Mesothelial cell of epicardium (in vitro differentiated cells): ENCODE measurements at regions not wholly inside any gene's neighbourhood (a gene's known extent, or its start where the extent isn't known, plus 50 kb on each side); places are given as distances from the start of the nearest gene placed in this dataset.

Experiments used
- DNase-seq, 2 experiments: peaks; one replicate each; pipeline ENCODE4 v3.0.0; 2021; ENCODE audit warnings: low spot score in 2 of 2; ENCODE audit not compliant: unreplicated experiment in 2 of 2
- H3K27ac Mint-ChIP-seq: 2 replicates; pipeline ENCODE4 v1.8.0; 2021; ENCODE audit warnings: mixed read lengths
- H3K27me3 Mint-ChIP-seq: 2 replicates; pipeline ENCODE4 v1.8.0; 2021; ENCODE audit warnings: low read depth, mixed read lengths
- H3K36me3 Mint-ChIP-seq: 2 replicates; pipeline ENCODE4 v1.8.0; 2021; ENCODE audit warnings: mixed read lengths
- H3K4me1 Mint-ChIP-seq: 2 replicates; pipeline ENCODE4 v1.8.0; 2021; ENCODE audit warnings: mixed read lengths
- H3K4me3 Mint-ChIP-seq: 2 replicates; pipeline ENCODE4 v1.8.0; 2021; ENCODE audit warnings: mild to moderate bottlenecking, moderate library complexity, mixed read lengths
- H3K9me3 Mint-ChIP-seq: 2 replicates; pipeline ENCODE4 v1.8.0; 2021; ENCODE audit warnings: mixed read lengths
- TF ChIP-seq, protein P1 (sequence below): fragments of 200-600 bp; sonication (generic); IDR thresholded peaks from one replicate; pipeline ENCODE4 v1.5.0; 2021; ENCODE audit warnings: antibody characterized with exemption; ENCODE audit not compliant: unreplicated experiment

- peaks cover 5% of the 10 kb centered on the region for H3K27me3 Mint-ChIP-seq
- peaks cover 6% of the 10 kb centered on the region for H3K9me3 Mint-ChIP-seq
- DNase-seq, result no peak
- no peaks in the 10 kb centered on the region for H3K4me1 Mint-ChIP-seq
- H3K4me3 Mint-ChIP-seq, result no peak overlapping the region
- peaks cover 2% of the 10 kb centered on the region for H3K36me3 Mint-ChIP-seq
- TF ChIP-seq, protein P1, sequence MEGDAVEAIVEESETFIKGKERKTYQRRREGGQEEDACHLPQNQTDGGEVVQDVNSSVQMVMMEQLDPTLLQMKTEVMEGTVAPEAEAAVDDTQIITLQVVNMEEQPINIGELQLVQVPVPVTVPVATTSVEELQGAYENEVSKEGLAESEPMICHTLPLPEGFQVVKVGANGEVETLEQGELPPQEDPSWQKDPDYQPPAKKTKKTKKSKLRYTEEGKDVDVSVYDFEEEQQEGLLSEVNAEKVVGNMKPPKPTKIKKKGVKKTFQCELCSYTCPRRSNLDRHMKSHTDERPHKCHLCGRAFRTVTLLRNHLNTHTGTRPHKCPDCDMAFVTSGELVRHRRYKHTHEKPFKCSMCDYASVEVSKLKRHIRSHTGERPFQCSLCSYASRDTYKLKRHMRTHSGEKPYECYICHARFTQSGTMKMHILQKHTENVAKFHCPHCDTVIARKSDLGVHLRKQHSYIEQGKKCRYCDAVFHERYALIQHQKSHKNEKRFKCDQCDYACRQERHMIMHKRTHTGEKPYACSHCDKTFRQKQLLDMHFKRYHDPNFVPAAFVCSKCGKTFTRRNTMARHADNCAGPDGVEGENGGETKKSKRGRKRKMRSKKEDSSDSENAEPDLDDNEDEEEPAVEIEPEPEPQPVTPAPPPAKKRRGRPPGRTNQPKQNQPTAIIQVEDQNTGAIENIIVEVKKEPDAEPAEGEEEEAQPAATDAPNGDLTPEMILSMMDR, result no peak
- no peak overlapping the region for H3K27ac Mint-ChIP-seq
These were observed 277.7 kb downstream of the ZEB1 start for GRCh38 chr10:31596765-31597164.

GRCh38 chr10:31595992-31596391 lies 277.0 kb downstream of the ZEB1 start:
- no peak overlapping the region for H3K4me3 Mint-ChIP-seq
- H3K27ac Mint-ChIP-seq, result no peak overlapping the region
- peaks cover 5% of the 10 kb centered on the region for H3K27me3 Mint-ChIP-seq
- peaks cover 5% of the 10 kb centered on the region for H3K36me3 Mint-ChIP-seq
- no peak for DNase-seq
- no peaks in the 10 kb centered on the region for H3K4me1 Mint-ChIP-seq
- peaks cover 14% of the 10 kb centered on the region for H3K9me3 Mint-ChIP-seq
- TF ChIP-seq, protein P1, result no peak

DNA sequence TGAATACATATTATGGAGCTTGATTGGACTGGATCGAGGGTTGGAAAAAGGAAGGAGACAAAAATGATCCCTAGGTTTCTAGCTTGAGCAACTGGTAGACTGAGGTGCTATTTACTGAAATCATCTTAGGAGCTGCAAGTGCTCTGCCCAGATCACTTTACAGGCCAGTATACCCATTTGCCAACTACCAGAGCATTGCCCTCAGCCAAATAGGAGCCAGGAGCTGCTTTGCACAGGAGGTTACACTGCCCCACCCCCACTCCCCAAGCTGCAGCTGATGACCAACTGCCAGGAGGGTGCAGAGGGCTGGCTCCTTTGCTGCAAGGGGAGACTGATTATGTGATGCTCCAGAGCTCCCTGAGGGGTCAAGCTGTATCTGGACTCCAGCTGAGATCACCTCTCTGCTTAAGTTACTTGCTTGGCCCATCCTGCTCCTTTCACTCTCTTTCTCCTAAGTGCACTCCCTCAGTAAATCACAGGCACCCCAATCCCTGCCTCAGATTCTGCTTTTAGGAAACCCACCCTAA lies 275.4 kb downstream of the ZEB1 start:
- H3K4me3 Mint-ChIP-seq, result no peak overlapping the region
- H3K27ac Mint-ChIP-seq, result no peak overlapping the region
- peaks cover 23% of the 10 kb centered on the region for H3K9me3 Mint-ChIP-seq
- H3K36me3 Mint-ChIP-seq, result peaks cover 5% of the 10 kb centered on the region
- peaks cover 1% of the 10 kb centered on the region for H3K27me3 Mint-ChIP-seq
- H3K4me1 Mint-ChIP-seq, result no peaks in the 10 kb centered on the region
- TF ChIP-seq, protein P1, result no peak
- no peak for DNase-seq

DNA sequence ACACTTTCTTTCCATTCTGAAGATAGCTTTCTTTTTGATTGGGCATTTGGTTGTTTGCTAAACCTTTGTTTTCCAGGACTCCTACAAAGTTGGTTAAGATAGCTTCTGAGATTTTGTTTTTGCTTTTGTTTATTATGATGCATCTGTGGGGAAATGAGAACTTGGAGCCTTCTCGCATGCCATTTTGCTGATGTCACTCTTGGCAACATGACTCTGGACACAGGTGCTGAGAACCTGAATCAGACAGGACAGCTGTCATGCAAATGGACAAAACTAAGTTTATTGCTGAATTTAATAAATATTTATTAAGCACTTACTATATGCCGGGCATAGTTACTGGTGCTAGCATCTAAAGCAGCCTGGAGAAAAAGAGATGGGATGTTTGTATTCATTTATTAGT lies 274.1 kb downstream of the ZEB1 start:
- Mint-ChIP-seq H3K9me3 (peaks cover 23% of the 10 kb centered on the region), H3K27ac (no peak overlapping the region), H3K27me3 (no peaks in the 10 kb centered on the region), H3K4me3 (no peak overlapping the region), H3K36me3 (peaks cover 5% of the 10 kb centered on the region), H3K4me1 (no peaks in the 10 kb centered on the region)
- no peak for DNase-seq
- TF ChIP-seq, protein P1, result no peak

DNA sequence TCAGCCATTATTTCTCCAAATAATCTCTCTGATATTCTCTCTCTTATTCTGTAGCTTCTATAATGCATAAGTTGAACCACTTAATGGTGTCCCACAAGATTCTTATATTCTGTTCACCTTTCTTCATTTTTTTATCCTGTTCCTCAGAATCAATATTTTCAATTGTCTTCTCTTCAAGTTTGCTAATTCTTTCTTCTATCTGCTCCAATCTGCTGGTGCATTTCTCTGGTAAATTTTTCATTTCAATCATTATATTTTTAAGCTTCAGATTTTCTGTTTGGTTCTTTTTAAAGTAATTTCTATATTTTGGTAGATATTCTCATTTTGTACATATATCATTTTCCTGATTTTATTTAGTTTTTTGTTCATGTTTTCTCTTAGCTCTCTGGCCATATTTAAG lies 272.6 kb downstream of the ZEB1 start:
- TF ChIP-seq, protein P1, result no peak
- Mint-ChIP-seq H3K4me3 (no peak overlapping the region), H3K27ac (no peak overlapping the region), H3K36me3 (peaks cover 5% of the 10 kb centered on the region), H3K9me3 (peaks cover 23% of the 10 kb centered on the region), H3K4me1 (no peaks in the 10 kb centered on the region), H3K27me3 (no peaks in the 10 kb centered on the region)
- DNase-seq, result no peak
